Right ventricle myocardium inferior (tissue), 1 donor: ENCODE measurements at regions not wholly inside any gene's neighbourhood (a gene's known extent, or its start where the extent isn't known, plus 50 kb on each side); places are given as distances from the start of the nearest gene placed in this dataset.

ENCODE experiments used
- ATAC-seq: fragments of 200-7000 bp; cut with Tn5 transposase; one replicate; pipeline ENCODE4 v1.9.1; 2020; ENCODE audit warnings: mild to moderate bottlenecking, moderate library complexity
- DNase-seq: peaks from one replicate; pipeline ENCODE4 v3.0.0; 2021; ENCODE audit errors: missing footprints
- intact Hi-C: fragments of 100-400 bp; cut with DNase I; formaldehyde crosslinking; loops from one replicate; pipeline ENCODE4 v1.11.0; 2022
- donor health status: DM: no; HTN: yes; CAD: no; lungs with severe emphysema.

- intact Hi-C loops, result no loop called here
- no peak for DNase-seq
- ATAC-seq, result no peak
Measured at GRCh38 chr4:114537352-114537751, 61.3 kb upstream of the UGT8 start.

DNA sequence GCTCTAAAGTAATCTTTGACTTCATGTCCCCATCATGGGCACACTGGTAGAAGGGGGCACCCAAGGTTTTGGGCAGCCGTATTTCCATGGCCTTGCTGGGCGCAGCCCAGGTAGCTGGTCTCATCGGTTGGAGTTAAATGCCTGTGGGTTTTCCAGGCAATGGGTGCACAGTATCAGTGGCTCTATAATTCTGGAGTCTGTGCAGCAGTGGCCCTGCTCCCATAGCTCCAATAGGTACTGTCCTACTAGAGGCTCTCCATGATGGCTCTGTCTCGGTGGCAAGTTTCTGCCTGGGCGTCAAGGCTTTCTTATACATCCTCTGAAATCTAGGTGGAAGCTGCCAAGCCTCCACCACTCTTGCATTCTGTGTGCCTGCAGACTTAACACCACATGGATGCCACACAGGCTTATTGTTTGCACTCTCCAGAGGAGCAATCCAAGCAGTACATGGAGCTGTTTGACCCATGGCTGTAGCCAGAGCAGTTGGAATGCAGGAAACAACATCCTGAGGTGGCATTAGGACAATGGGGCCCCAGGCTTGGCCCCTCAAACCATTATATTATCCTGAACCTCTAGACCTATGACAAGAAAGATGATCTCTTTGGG is 60.5 kb upstream of the UGT8 start:
- no peak for ATAC-seq
- intact Hi-C loops, result no loop called here
- DNase-seq, result no peak

GRCh38 chr4:114539985-114540384 is 58.6 kb upstream of the UGT8 start:
- ATAC-seq, result no peak
- intact Hi-C loops, result no loop called here
- peak; percentile 23 for DNase-seq

GRCh38 chr4:114547340-114548134 is 51.1 kb upstream of the UGT8 start:
- DNase-seq (no peak), ATAC-seq (no peak)
- intact Hi-C loops, result no loop called here
